ENCODE measurements at regions not wholly inside any gene's neighbourhood (a gene's known extent, or its start where the extent isn't known, plus 50 kb on each side); places are given as distances from the start of the nearest gene placed in this dataset.

DNA sequence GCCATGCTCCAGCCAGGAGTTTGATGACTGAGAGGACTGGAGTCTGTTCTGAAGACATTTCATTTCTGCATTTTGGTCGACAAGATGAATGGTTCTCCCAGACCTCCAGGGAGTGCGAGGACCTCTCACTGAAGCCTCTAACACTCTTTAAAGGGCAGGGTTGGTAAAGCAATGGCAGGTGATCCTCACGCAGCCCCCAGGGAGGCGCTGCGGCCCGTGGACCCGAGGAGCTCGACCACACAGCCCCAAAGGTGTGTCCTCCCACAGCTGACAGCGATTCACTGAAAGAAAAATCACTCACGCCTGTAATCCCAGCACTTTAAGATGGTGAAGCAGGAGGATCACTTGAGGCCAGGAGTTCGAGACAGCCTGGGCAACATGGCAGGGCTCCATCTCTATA lies 183.8 kb upstream of the SFSWAP start:
- DNase-seq (ENCODE audit: low read depth): no peak
- no peak overlapping the region for H3K4me3 ChIP-seq (ENCODE audit: low read depth, low read length)
- TF ChIP-seq, protein P1, sequence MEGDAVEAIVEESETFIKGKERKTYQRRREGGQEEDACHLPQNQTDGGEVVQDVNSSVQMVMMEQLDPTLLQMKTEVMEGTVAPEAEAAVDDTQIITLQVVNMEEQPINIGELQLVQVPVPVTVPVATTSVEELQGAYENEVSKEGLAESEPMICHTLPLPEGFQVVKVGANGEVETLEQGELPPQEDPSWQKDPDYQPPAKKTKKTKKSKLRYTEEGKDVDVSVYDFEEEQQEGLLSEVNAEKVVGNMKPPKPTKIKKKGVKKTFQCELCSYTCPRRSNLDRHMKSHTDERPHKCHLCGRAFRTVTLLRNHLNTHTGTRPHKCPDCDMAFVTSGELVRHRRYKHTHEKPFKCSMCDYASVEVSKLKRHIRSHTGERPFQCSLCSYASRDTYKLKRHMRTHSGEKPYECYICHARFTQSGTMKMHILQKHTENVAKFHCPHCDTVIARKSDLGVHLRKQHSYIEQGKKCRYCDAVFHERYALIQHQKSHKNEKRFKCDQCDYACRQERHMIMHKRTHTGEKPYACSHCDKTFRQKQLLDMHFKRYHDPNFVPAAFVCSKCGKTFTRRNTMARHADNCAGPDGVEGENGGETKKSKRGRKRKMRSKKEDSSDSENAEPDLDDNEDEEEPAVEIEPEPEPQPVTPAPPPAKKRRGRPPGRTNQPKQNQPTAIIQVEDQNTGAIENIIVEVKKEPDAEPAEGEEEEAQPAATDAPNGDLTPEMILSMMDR (IDR thresholded peaks at IDR 0.05; ENCODE audit: control insufficient read depth, extremely low read depth, insufficient read depth): no peak

DNA sequence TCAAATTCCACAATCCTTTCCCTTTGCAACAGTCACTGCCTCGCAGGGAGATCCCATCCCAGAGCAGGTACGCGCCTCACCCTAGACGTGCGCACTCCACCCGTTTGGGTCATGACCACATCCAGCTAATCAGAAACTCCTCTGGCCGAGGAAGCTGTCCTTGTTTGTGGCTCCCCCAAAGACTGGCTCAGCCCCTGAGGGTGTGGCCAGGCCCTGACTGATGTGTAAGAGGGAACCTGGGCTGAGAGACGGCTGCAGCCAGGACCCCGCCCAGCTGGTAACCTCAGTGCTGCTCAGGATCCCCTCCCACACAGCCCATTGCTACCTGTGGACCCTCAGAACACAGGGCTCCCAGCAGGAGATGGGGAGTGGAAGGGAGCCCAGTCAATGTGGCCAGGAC lies 183.2 kb upstream of the SFSWAP start:
- H3K4me3 ChIP-seq (ENCODE audit: low read depth, low read length): no peak overlapping the region
- TF ChIP-seq, protein P1 (IDR thresholded peaks at IDR 0.05; ENCODE audit: control insufficient read depth, extremely low read depth, insufficient read depth): no peak
- DNase-seq (ENCODE audit: low read depth): no peak

DNA sequence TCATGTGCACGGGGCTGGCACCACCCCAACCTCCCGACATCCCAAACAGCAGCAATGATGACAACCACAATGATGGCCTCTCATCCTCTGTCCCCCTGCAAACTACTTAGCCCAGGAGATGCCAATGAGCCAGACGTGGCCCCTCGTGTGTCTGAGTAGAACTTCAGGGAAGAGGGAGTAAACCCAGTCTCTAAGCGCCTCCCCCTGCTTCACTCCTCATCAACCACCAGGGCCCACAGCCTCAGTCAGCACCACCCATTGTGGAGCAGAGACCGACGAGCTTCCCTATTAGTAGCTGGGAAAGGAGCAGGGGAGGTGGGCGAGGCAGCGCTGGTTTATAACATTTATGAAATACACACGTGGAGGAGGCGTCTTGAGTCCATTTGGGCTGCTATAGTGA lies 182.7 kb upstream of the SFSWAP start:
- H3K4me3 ChIP-seq (ENCODE audit: low read depth, low read length): no peak overlapping the region
- TF ChIP-seq, protein P1 (IDR thresholded peaks at IDR 0.05; ENCODE audit: control insufficient read depth, extremely low read depth, insufficient read depth): no peak
- DNase-seq (ENCODE audit: low read depth): no peak

DNA sequence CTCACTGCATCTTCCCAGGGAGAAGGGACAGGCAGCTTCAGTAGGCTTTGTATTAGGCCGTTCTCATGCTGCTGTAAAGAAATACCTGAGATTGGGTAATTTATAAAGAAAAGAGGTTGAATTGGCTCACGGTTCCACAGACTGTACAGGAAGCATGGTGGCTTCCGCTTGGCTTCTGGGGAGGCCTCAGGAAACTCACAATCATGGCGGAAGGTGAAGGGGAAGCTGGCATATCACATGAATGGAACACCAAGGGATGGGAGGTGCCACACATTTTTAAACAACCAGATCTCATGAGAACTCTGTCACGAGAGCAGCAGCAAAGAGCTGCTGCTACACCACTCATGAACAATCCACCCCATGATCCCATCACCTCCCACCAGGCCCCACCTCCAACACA lies 182.2 kb upstream of the SFSWAP start:
- DNase-seq (ENCODE audit: low read depth): no peak
- TF ChIP-seq, protein P1 (IDR thresholded peaks at IDR 0.05; ENCODE audit: control insufficient read depth, extremely low read depth, insufficient read depth): no peak

DNA sequence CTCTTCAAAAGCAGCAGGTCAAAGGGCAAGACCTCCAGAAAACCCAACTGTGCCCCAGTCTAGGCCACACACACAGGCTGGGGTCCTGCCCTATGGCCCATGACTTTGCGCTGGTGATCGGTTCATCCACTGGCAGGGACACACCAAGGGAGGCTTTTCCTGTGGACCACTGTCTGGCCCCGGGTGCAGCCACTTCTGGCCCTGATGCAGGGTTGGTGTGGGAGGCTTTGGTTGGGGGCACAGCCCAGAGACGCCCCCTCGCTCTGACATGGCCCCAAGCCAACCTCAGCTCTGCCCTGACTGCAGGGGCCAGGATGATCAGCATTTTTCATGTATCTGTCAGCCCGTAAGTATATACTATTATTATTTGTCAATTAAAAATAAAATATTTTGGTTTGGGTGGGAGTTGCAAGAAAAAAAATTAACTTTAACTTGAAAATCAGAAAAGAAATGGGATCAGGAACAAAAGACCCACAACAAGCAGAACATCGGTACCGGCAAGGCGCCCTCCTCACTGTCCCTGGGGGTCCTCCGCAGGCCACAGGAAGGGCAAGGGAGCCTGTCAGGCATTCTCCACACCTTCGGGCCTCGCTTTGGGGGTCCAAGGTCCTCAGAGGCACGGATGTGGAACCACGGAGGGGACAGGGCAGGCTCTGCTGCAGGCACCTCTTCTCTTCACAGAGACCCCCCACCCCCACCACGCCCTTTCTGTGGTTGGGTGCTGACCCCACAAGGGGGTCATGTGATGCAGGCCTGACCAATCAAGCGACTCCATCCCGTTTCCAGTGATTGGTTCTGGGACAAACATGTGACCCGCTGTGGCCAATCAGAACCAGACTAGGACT lies 181.5 kb upstream of the SFSWAP start:
- H3K4me3 ChIP-seq (ENCODE audit: low read depth, low read length): no peak overlapping the region
- DNase-seq (ENCODE audit: low read depth): no peak
- TF ChIP-seq, protein P1 (IDR thresholded peaks at IDR 0.05; ENCODE audit: control insufficient read depth, extremely low read depth, insufficient read depth): no peak

More for the DNA sequence above, 182.2 kb upstream of the SFSWAP start:
- H3K4me3 ChIP-seq (ENCODE audit: low read depth, low read length): no peak overlapping the region

DNA sequence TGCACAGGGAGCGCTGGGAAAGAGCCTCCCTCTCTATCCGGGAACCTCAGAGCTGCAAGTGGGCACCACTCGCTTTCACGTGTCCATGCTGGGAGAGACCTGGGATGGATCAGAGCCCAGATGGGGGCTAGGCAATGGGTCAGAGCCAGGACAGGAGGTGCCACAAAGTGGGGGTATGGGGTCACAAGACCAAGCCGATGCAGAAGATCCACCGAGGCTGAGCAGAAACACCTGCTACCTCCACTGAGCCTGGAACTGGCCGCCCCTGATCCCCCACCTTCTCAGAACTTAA lies 180.9 kb upstream of the SFSWAP start:
- TF ChIP-seq, protein P1 (IDR thresholded peaks at IDR 0.05; ENCODE audit: control insufficient read depth, extremely low read depth, insufficient read depth): no peak
- H3K4me3 ChIP-seq (ENCODE audit: low read depth, low read length): no peak overlapping the region
- DNase-seq (ENCODE audit: low read depth): no peak

DNA sequence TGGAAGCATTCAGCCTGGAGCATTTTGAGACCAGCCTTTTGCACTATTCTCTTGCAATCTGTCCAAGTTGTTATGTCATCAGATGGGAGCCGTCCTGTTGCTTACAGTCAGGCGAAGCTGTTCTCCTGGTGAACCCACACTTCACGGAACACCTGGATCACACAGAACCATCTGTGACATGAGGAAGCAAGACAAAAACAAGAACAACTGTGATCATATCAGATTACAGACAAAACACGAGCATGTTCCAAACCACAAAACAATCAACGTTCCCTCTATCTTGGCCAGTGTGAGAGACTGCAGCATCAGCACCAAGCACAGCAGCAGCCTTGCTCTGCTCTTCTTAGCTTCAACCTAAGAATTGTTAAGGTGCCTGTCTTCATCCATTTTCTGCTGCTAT lies 180.5 kb upstream of the SFSWAP start:
- TF ChIP-seq, protein P1 (IDR thresholded peaks at IDR 0.05; ENCODE audit: control insufficient read depth, extremely low read depth, insufficient read depth): no peak

More for the DNA sequence above, 180.5 kb upstream of the SFSWAP start:
- no peak overlapping the region for H3K4me3 ChIP-seq (ENCODE audit: low read depth, low read length)
- no peak for DNase-seq (ENCODE audit: low read depth)

Data from LNCaP clone FGC (cell line).